PFSK-1 (cell line): ENCODE measurements at regions not wholly inside any gene's neighbourhood (a gene's known extent, or its start where the extent isn't known, plus 50 kb on each side); places are given as distances from the start of the nearest gene placed in this dataset.

Experiments used
- FOXP2 ChIP-seq: optimal IDR thresholded peaks from 2 replicates; pipeline ENCODE3; 2011; ENCODE audit warnings: borderline replicate concordance, control low read depth, inconsistent platforms; ENCODE audit not compliant: insufficient read depth; ENCODE audit errors: extremely low read length, extremely low read depth
- POLR2AphosphoS5 ChIP-seq: IDR thresholded peaks from 2 replicates; pipeline ENCODE4 v1.6.1; 2012; ENCODE audit warnings: low read depth, mild to moderate bottlenecking, control low read depth, low read length, moderate library complexity
- SIN3A ChIP-seq: IDR thresholded peaks from 2 replicates; pipeline ENCODE4 v1.6.1; 2012; ENCODE audit warnings: mild to moderate bottlenecking, low read length, moderate library complexity, borderline replicate concordance; ENCODE audit not compliant: insufficient read depth
- TAF1 ChIP-seq: IDR thresholded peaks from 2 replicates; pipeline ENCODE4 v1.6.1; 2012; ENCODE audit warnings: low read length, control low read depth, borderline replicate concordance; ENCODE audit not compliant: insufficient read depth
- TF ChIP-seq, protein P1 (sequence below), 2 experiments: IDR thresholded peaks; 2 replicates each; pipeline versions ENCODE4 v1.6.1 to v1.8.0; 2011 to 2012; ENCODE audit warnings: low read depth in 2 of 2, low read length in 2 of 2, control low read depth in 1 of 2, inconsistent platforms in 1 of 2, mild to moderate bottlenecking in 1 of 2, moderate library complexity in 1 of 2; ENCODE audit not compliant: insufficient read depth in 1 of 2

GRCh38 chr16:9500872-9501271, 409.4 kb downstream of the HAPSTR1 start:
- TF ChIP-seq FOXP2 (no peak), SIN3A (no peak), POLR2AphosphoS5 (no peak), TAF1 (no peak)
- TF ChIP-seq, protein P1, sequence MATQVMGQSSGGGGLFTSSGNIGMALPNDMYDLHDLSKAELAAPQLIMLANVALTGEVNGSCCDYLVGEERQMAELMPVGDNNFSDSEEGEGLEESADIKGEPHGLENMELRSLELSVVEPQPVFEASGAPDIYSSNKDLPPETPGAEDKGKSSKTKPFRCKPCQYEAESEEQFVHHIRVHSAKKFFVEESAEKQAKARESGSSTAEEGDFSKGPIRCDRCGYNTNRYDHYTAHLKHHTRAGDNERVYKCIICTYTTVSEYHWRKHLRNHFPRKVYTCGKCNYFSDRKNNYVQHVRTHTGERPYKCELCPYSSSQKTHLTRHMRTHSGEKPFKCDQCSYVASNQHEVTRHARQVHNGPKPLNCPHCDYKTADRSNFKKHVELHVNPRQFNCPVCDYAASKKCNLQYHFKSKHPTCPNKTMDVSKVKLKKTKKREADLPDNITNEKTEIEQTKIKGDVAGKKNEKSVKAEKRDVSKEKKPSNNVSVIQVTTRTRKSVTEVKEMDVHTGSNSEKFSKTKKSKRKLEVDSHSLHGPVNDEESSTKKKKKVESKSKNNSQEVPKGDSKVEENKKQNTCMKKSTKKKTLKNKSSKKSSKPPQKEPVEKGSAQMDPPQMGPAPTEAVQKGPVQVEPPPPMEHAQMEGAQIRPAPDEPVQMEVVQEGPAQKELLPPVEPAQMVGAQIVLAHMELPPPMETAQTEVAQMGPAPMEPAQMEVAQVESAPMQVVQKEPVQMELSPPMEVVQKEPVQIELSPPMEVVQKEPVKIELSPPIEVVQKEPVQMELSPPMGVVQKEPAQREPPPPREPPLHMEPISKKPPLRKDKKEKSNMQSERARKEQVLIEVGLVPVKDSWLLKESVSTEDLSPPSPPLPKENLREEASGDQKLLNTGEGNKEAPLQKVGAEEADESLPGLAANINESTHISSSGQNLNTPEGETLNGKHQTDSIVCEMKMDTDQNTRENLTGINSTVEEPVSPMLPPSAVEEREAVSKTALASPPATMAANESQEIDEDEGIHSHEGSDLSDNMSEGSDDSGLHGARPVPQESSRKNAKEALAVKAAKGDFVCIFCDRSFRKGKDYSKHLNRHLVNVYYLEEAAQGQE (IDR thresholded peaks at IDR 0.05; ENCODE audit: insufficient read depth in 1 of 2, low read depth in 2 of 2, low read length in 2 of 2), result no peak

GRCh38 chr16:9503251-9503984, 412.0 kb downstream of the HAPSTR1 start:
- TF ChIP-seq SIN3A, result no peak
- no peak for TF ChIP-seq TAF1
- no peak for TF ChIP-seq POLR2AphosphoS5
- TF ChIP-seq FOXP2, result no peak

DNA sequence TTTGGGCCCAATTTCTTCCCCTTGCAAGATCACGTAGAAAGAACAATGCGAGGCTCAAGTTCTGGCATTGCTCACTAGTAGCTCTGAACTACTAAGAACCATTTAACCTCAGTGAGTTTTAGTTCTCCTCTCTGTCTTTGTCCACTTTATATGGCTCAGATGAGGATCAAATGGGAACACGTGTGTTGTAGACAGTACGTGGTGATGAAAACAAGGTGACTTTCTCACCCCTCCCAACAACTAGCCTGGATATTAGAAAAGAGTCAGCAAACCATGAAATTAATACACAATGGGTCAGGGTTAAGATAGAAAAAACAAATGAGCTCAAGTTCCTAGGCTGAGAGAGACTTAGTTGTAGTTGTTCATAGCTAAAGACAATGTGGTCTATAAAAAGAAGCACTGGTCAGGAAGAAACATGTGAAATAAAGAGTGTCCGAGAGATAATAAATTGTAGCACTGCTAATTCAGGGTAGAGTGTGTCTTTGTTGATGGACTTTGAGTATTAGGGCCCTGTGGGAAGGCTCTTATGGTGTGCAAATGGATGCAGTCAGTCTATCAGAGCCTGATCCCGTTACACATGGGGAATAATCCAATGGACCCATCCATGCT, 417.0 kb downstream of the HAPSTR1 start:
- TF ChIP-seq TAF1 (no peak), FOXP2 (no peak), SIN3A (no peak), POLR2AphosphoS5 (no peak)
- TF ChIP-seq, protein P1 (IDR thresholded peaks at IDR 0.05; ENCODE audit: insufficient read depth in 1 of 2, low read depth in 2 of 2, low read length in 2 of 2), result no peak

DNA sequence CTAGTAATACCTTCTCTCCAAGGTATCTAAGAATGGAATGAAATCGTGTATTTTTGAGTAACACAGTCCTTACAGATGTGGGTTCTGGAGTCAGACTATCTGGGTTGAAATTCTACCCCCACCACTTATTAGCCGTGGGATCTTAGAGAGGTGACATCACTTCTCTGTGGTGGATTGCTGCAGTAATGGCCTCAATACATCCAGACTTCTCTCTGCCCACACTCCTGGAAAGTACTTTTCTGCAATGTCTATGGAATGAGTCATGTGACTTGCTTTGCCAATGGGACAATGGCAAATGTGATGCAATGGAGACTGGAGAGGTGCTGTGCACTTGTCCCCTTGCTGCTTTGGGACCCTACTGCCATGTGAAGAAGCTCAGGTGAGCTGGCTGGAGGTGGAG, 418.2 kb downstream of the HAPSTR1 start:
- TF ChIP-seq POLR2AphosphoS5 (no peak), TAF1 (no peak), SIN3A (no peak), FOXP2 (no peak)
- TF ChIP-seq, protein P1 (IDR thresholded peaks at IDR 0.05; ENCODE audit: insufficient read depth in 1 of 2, low read depth in 2 of 2, low read length in 2 of 2), result no peak

GRCh38 chr16:9511389-9511788, 419.9 kb downstream of the HAPSTR1 start:
- TF ChIP-seq, protein P1 (IDR thresholded peaks at IDR 0.05; ENCODE audit: insufficient read depth in 1 of 2, low read depth in 2 of 2, low read length in 2 of 2), result no peak
- TF ChIP-seq SIN3A, result no peak
- TF ChIP-seq POLR2AphosphoS5, result no peak
- TF ChIP-seq TAF1, result no peak
- TF ChIP-seq FOXP2, result no peak
